ENCODE measurements at regions not wholly inside any gene's neighbourhood (a gene's known extent, or its start where the extent isn't known, plus 50 kb on each side); places are given as distances from the start of the nearest gene placed in this dataset.

GRCh38 chr3:124565013-124565412 is 165.2 kb upstream of the UMPS start:
- H3K27ac Mint-ChIP-seq (ENCODE audit: low read depth, unreplicated experiment) = no peak overlapping the region
- CTCF ChIA-PET = interaction anchor here (0.6 to 12.6 kb wide), 23 partner anchors 9 to 658 kb away, joined by 3 to 372 read pairs (median 4); no protein-coding TSS in a partner anchor
- peaks cover 74% of the 10 kb centered on the region for H3K27me3 Mint-ChIP-seq (ENCODE audit: insufficient read depth, unreplicated experiment)
- POLR2A ChIA-PET = interaction anchor here (0.8 to 1.7 kb wide), 2 partner anchors 90 to 124 kb away, joined by 3 to 10 read pairs; no protein-coding TSS in a partner anchor
- no TSS peak for BruUV-seq (replicated peaks)
- peaks cover 6% of the 10 kb centered on the region for H3K4me1 Mint-ChIP-seq (ENCODE audit: insufficient read depth, unreplicated experiment)
- TF ChIP-seq CTCF (IDR thresholded peaks at IDR 0.05; ENCODE audit: unreplicated experiment) = peak; percentile 87
- no peak overlapping the region for H3K4me3 Mint-ChIP-seq (ENCODE audit: unreplicated experiment)
- H3K9me3 Mint-ChIP-seq (ENCODE audit: unreplicated experiment) = no peaks in the 10 kb centered on the region
- no peaks in the 10 kb centered on the region for H3K36me3 Mint-ChIP-seq (ENCODE audit: insufficient read depth, unreplicated experiment)
- intact Hi-C loops (cut with micrococcal nuclease) = loop anchor here (1.0 kb wide), 2 partner anchors 123 to 336 kb away; no protein-coding TSS in a partner anchor
- peak; percentile 86 for DNase-seq (ENCODE audit: unreplicated experiment)

GRCh38 chr3:124565551-124565950 is 164.7 kb upstream of the UMPS start:
- H3K9me3 Mint-ChIP-seq (ENCODE audit: unreplicated experiment) = no peaks in the 10 kb centered on the region
- CTCF ChIA-PET = interaction anchor here (0.6 to 12.6 kb wide), 26 partner anchors 9 to 659 kb away, joined by 3 to 372 read pairs (median 4); no protein-coding TSS in a partner anchor
- peaks cover 6% of the 10 kb centered on the region for H3K4me1 Mint-ChIP-seq (ENCODE audit: insufficient read depth, unreplicated experiment)
- POLR2A ChIA-PET = interaction anchor here (0.8 to 1.7 kb wide), 2 partner anchors 90 to 123 kb away, joined by 3 to 10 read pairs; no protein-coding TSS in a partner anchor
- H3K27ac Mint-ChIP-seq (ENCODE audit: low read depth, unreplicated experiment) = no peak overlapping the region
- intact Hi-C loops (cut with micrococcal nuclease) = loop anchor here (1.0 kb wide), 2 partner anchors 123 to 336 kb away; no protein-coding TSS in a partner anchor
- H3K4me3 Mint-ChIP-seq (ENCODE audit: unreplicated experiment) = no peak overlapping the region
- H3K36me3 Mint-ChIP-seq (ENCODE audit: insufficient read depth, unreplicated experiment) = no peaks in the 10 kb centered on the region
- no peak for TF ChIP-seq CTCF (IDR thresholded peaks at IDR 0.05; ENCODE audit: unreplicated experiment)
- no TSS peak for BruUV-seq (replicated peaks)
- no peak for DNase-seq (ENCODE audit: unreplicated experiment)
- peaks cover 80% of the 10 kb centered on the region for H3K27me3 Mint-ChIP-seq (ENCODE audit: insufficient read depth, unreplicated experiment)

GRCh38 chr3:124566701-124567100 is 163.6 kb upstream of the UMPS start:
- Mint-ChIP-seq H3K4me1 (ENCODE audit: insufficient read depth, unreplicated experiment) (peaks cover 6% of the 10 kb centered on the region), H3K36me3 (ENCODE audit: insufficient read depth, unreplicated experiment) (no peaks in the 10 kb centered on the region), H3K27me3 (ENCODE audit: insufficient read depth, unreplicated experiment) (peaks cover 78% of the 10 kb centered on the region), H3K27ac (ENCODE audit: low read depth, unreplicated experiment) (no peak overlapping the region), H3K4me3 (ENCODE audit: unreplicated experiment) (no peak overlapping the region), H3K9me3 (ENCODE audit: unreplicated experiment) (no peaks in the 10 kb centered on the region)
- no peak for TF ChIP-seq CTCF (IDR thresholded peaks at IDR 0.05; ENCODE audit: unreplicated experiment)
- intact Hi-C loops (cut with micrococcal nuclease) = no loop called here
- ChIA-PET POLR2A (interaction anchor here (0.6 to 1.1 kb wide), 3 partner anchors 123 to 981 kb away, joined by 3 read pairs; partner anchors contain the start of gene UMPS), CTCF (interaction anchor here (0.6 to 12.6 kb wide), 5 partner anchors 10 to 1238 kb away, joined by 3 to 372 read pairs (median 5); no protein-coding TSS in a partner anchor)
- BruUV-seq (replicated peaks) = no TSS peak
- DNase-seq (ENCODE audit: unreplicated experiment) = no peak

GRCh38 chr3:124567179-124567578 is 163.1 kb upstream of the UMPS start:
- H3K27ac Mint-ChIP-seq (ENCODE audit: low read depth, unreplicated experiment) = no peak overlapping the region
- ChIA-PET CTCF (interaction anchor here (0.6 to 12.6 kb wide), 3 partner anchors 9 to 132 kb away, joined by 4 to 372 read pairs (median 5); no protein-coding TSS in a partner anchor), POLR2A (interaction anchor here (0.7 to 1.1 kb wide), 2 partner anchors 123 to 981 kb away, joined by 3 read pairs; no protein-coding TSS in a partner anchor)
- BruUV-seq (replicated peaks) = no TSS peak
- H3K36me3 Mint-ChIP-seq (ENCODE audit: insufficient read depth, unreplicated experiment) = no peaks in the 10 kb centered on the region
- no peak for DNase-seq (ENCODE audit: unreplicated experiment)
- intact Hi-C loops (cut with micrococcal nuclease) = no loop called here
- no peak overlapping the region for H3K4me3 Mint-ChIP-seq (ENCODE audit: unreplicated experiment)
- peaks cover 6% of the 10 kb centered on the region for H3K4me1 Mint-ChIP-seq (ENCODE audit: insufficient read depth, unreplicated experiment)
- no peaks in the 10 kb centered on the region for H3K9me3 Mint-ChIP-seq (ENCODE audit: unreplicated experiment)
- H3K27me3 Mint-ChIP-seq (ENCODE audit: insufficient read depth, unreplicated experiment) = peaks cover 73% of the 10 kb centered on the region
- no peak for TF ChIP-seq CTCF (IDR thresholded peaks at IDR 0.05; ENCODE audit: unreplicated experiment)

Measured in MCF 10A (cell line).